GM12865 (cell line): ENCODE measurements at regions not wholly inside any gene's neighbourhood (a gene's known extent, or its start where the extent isn't known, plus 50 kb on each side); places are given as distances from the start of the nearest gene placed in this dataset.

Source experiments
- DNase-seq: peaks from one replicate; pipeline ENCODE4 v3.0.0; 2010; ENCODE audit warnings: low read depth
- H3K4me3 ChIP-seq: 2 replicates; pipeline ENCODE4 v1.5.1; 2011; ENCODE audit warnings: mild to moderate bottlenecking, low read depth, low read length, control low read depth
- TF ChIP-seq, protein P1 (sequence below): IDR thresholded peaks from 2 replicates; pipeline ENCODE4 v1.5.1; 2011; ENCODE audit warnings: low read length, control low read depth, low read depth, inconsistent platforms; ENCODE audit not compliant: insufficient read depth; ENCODE audit errors: missing control alignments

GRCh38 chr1:229086686-229087085, 184.2 kb upstream of the RAB4A start:
- no peak for DNase-seq
- TF ChIP-seq, protein P1, sequence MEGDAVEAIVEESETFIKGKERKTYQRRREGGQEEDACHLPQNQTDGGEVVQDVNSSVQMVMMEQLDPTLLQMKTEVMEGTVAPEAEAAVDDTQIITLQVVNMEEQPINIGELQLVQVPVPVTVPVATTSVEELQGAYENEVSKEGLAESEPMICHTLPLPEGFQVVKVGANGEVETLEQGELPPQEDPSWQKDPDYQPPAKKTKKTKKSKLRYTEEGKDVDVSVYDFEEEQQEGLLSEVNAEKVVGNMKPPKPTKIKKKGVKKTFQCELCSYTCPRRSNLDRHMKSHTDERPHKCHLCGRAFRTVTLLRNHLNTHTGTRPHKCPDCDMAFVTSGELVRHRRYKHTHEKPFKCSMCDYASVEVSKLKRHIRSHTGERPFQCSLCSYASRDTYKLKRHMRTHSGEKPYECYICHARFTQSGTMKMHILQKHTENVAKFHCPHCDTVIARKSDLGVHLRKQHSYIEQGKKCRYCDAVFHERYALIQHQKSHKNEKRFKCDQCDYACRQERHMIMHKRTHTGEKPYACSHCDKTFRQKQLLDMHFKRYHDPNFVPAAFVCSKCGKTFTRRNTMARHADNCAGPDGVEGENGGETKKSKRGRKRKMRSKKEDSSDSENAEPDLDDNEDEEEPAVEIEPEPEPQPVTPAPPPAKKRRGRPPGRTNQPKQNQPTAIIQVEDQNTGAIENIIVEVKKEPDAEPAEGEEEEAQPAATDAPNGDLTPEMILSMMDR = no peak
- no peak overlapping the region for H3K4me3 ChIP-seq

DNA sequence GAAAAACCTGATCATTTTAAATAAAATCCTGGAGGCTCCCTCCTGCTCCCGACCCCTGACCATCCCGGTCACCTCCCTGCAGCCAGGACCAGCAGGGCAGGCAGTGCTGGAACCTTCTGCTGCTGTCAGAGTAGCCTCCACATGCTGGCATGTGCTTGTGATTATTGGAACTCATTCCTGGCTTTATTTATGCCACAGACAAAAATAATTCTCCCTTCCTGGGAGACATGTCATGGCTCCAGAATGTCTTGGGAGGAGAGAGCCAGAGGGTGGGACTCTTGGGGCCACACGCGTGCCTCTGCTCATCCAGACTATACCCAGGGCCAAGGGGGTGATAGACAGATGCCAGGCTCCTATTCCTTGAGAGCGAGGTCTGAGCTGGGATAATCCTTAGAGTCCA, 183.6 kb upstream of the RAB4A start:
- H3K4me3 ChIP-seq = no peak overlapping the region
- DNase-seq = no peak
- TF ChIP-seq, protein P1 = no peak

DNA sequence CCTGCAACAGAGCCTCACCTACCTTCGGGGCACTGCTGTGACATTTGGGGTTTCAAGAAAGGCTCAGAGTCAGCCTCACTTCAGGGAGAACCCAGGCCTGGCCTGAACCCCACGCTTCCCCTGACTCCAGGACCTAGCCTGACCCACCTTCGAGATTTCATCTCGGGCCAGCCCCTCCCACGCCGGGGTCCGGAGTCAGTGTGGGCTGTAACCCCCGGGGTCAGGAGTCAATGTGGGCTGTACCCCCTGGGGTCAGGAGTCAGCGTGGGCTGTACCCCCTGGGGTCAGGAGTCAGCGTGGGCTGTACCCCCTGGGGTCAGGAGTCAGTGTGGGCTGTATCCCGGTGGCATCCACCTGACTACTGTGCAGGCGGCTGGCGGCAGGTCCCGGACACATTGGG, 183.0 kb upstream of the RAB4A start:
- TF ChIP-seq, protein P1 = no peak
- H3K4me3 ChIP-seq = no peak overlapping the region
- DNase-seq = no peak

DNA sequence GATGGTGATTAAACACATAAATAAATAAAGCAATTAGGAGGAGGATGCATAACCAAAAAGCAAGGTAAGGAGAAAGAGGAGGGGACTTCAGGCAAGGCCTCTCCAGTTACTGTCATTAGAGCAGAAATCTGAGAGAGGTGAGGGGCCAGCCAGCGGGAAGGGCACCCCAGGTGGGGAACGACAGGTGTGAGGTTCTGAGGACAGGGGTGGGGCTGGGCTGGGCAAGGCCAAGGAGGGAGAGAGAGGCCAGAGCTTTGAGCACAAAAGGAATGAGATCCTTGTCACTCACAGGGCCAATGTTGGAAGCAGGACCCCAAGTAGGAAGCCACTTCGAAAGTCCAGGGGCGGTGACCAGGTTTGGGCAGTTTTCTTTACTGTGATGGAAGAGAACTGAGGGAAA, 182.2 kb upstream of the RAB4A start:
- DNase-seq = no peak
- no peak overlapping the region for H3K4me3 ChIP-seq
- TF ChIP-seq, protein P1 = no peak

- no peak for DNase-seq
- TF ChIP-seq, protein P1 = no peak
- H3K4me3 ChIP-seq = no peak overlapping the region
Observed at GRCh38 chr1:229089586-229090208, 181.2 kb upstream of the RAB4A start.

- TF ChIP-seq, protein P1 = no peak
- no peak for DNase-seq
- H3K4me3 ChIP-seq = no peak overlapping the region
Observed at GRCh38 chr1:229091721-229092136, 179.2 kb upstream of the RAB4A start.
